ENCODE measurements at regions not wholly inside any gene's neighbourhood (a gene's known extent, or its start where the extent isn't known, plus 50 kb on each side); places are given as distances from the start of the nearest gene placed in this dataset.
"Not testable (repeated sequence)": the region's sequence is repeated elsewhere in the genome, so short reads cannot be mapped to it uniquely, and the experiment has no call there.

DNA sequence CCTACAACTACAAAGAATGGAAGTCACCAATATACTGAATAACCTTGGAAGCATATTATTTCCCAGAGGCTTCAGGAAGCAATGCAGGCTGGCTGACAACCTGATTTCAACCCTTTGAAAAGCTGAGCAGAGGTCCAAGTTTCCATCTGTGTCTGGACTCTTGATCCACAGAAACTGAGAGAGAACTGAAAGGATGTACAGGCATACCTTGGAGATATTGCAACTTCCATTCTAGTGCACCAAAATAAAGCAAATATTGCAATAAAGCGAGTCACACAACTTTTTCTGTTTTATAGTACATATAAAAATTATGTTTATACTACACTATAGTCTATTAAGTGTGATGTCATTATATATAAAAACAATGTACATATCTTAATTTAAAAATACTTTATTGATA, 85.3 kb downstream of the TYW3 start:
- no peaks in the 10 kb centered on the region for H3K27me3 Mint-ChIP-seq
- H3K36me3 Mint-ChIP-seq, result no peaks in the 10 kb centered on the region
- peaks cover 0 to 3% (median 2%) of the 10 kb centered on the region in 3 donors for H3K9me3 Mint-ChIP-seq
- no peak overlapping the region for H3K27ac Mint-ChIP-seq
- H3K4me3 Mint-ChIP-seq, result no peak overlapping the region
- no peaks in the 10 kb centered on the region for H3K4me1 Mint-ChIP-seq

GRCh38 chr1:74818661-74819456, 85.9 kb downstream of the TYW3 start:
- H3K9me3 Mint-ChIP-seq, result peaks cover 0 to 3% (median 2%) of the 10 kb centered on the region in 3 donors
- no peaks in the 10 kb centered on the region for H3K4me1 Mint-ChIP-seq
- no peaks in the 10 kb centered on the region for H3K36me3 Mint-ChIP-seq
- no peaks in the 10 kb centered on the region for H3K27me3 Mint-ChIP-seq
- no peak overlapping the region for H3K4me3 Mint-ChIP-seq
- H3K27ac Mint-ChIP-seq, result no peak overlapping the region

DNA sequence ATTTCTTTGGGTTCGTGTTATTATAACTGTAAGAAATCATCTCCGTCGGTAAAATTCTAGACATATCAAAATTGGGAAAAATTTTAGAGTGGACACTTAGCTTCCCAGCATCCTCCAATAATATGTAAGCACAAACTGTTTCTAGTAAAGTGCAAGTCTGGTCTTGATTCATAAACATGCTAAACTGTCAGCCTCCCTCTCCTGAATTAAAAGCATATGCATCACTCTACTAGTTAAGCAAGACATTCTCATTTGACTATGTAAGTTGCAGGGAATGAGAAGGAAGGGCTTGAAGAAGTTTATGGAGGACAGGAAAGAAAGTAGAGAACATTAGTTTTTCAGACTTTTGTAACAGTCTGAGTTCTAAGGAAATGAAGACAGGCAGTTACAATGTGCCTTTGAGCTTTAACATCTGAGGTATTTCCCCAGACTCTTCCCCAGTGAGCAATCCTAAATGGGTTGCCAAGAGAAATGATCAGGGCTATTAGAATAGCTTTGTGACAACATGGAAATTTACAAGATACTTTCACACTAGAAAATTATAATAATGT, 90.0 kb downstream of the TYW3 start:
- H3K27me3 Mint-ChIP-seq, result no peaks in the 10 kb centered on the region
- H3K4me1 Mint-ChIP-seq, result no peaks in the 10 kb centered on the region
- no peak overlapping the region for H3K4me3 Mint-ChIP-seq
- H3K36me3 Mint-ChIP-seq, result no peaks in the 10 kb centered on the region
- no peak overlapping the region for H3K27ac Mint-ChIP-seq
- H3K9me3 Mint-ChIP-seq, result no peaks in the 10 kb centered on the region

DNA sequence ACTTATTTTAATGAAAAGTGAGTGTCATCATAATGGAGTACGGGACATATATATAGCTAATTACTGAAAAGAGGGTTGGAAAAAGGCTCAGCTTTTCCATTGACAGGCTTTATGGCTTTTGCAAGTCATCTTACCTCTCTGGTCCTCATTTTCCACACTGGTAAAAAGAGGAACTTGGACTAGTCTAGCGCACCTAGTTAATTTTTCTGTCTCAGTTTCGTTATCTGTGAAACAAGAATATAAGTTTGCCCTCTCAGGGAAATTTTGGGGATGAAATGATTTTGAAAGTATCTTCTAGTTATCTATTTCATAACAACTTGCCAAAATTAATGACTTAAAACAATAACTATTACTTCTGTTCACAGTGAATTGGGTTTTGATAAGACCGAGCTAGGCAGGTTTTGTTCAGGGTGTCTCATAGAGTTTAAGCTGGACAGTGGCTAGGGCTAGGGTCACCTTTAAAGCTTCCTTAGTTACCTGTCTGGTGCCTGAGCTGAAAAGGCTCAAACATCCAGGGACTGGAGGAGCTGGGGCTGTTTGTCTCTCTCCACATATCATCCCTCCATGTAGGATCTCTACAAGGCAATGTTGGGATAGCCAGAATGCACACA, 91.7 kb downstream of the TYW3 start:
- H3K9me3 Mint-ChIP-seq, result no peaks in the 10 kb centered on the region
- H3K4me1 Mint-ChIP-seq, result no peaks in the 10 kb centered on the region
- H3K4me3 Mint-ChIP-seq, result no peak overlapping the region
- no peak overlapping the region for H3K27ac Mint-ChIP-seq
- H3K27me3 Mint-ChIP-seq, result no peaks in the 10 kb centered on the region
- no peaks in the 10 kb centered on the region for H3K36me3 Mint-ChIP-seq

- Mint-ChIP-seq H3K27me3 (peaks cover 4% of the 10 kb centered on the region), H3K4me3 (no peak overlapping the region), H3K27ac (no peak overlapping the region), H3K4me1 (no peaks in the 10 kb centered on the region), H3K36me3 (no peaks in the 10 kb centered on the region), H3K9me3 (no peaks in the 10 kb centered on the region)
Observed at GRCh38 chr1:74830766-74831165, 97.8 kb downstream of the TYW3 start.

GRCh38 chr1:74834261-74834660, 101.3 kb downstream of the TYW3 start:
- no peak overlapping the region for H3K4me3 Mint-ChIP-seq
- H3K27ac Mint-ChIP-seq, result no peak overlapping the region
- no peaks in the 10 kb centered on the region for H3K9me3 Mint-ChIP-seq

DNA sequence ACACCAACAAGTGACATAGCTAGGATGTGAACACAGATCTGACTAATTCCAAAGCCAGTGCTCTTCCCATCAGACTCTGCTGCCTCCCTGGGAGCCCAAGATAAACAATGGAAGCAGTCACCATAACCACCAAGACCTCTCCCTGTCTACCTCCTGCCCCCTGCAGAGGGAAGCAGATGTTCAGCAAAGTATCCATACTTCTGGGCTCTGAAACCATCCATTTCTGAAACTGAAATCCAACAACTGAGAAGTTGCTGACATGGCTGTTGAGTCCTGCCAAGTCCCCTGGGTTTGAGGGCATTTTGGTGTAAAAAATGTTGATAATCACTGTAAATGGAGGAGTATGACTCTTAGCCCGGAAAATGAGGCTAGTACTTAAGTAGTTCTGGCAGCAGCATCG, 102.1 kb downstream of the TYW3 start:
- H3K27me3 Mint-ChIP-seq, result peaks cover 4% of the 10 kb centered on the region
- H3K36me3 Mint-ChIP-seq, result no peaks in the 10 kb centered on the region
- no peak overlapping the region for H3K27ac Mint-ChIP-seq
- no peaks in the 10 kb centered on the region for H3K9me3 Mint-ChIP-seq
- no peak overlapping the region for H3K4me3 Mint-ChIP-seq
- no peaks in the 10 kb centered on the region for H3K4me1 Mint-ChIP-seq

More at GRCh38 chr1:74834261-74834660, 101.3 kb downstream of the TYW3 start:
- H3K27me3 Mint-ChIP-seq, result peaks cover 4% of the 10 kb centered on the region
- H3K4me1 Mint-ChIP-seq, result no peaks in the 10 kb centered on the region
- no peaks in the 10 kb centered on the region for H3K36me3 Mint-ChIP-seq

DNA sequence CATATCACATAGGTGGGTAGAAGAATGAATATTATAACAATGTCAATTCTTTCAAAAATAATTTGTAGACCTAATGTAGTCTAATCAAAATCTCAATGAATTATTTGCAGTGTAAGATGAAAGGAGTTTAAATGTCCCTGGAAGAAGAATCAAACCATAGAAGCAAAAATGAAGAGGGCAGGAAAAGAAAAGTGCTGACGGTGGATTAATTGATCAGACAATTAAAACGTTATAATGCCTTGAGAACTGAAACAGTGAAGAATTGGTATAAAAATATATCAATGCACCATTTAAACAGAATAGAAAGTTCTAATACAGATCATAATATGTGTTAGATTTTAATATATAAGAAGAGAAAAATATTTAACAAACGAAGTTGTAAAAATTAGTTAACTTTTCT, 109.8 kb downstream of the TYW3 start:
- Mint-ChIP-seq H3K27me3 (no peaks in the 10 kb centered on the region), H3K9me3 (no peaks in the 10 kb centered on the region), H3K4me1 (no peaks in the 10 kb centered on the region), H3K4me3 (no peak overlapping the region), H3K27ac (no peak overlapping the region), H3K36me3 (no peaks in the 10 kb centered on the region)

DNA sequence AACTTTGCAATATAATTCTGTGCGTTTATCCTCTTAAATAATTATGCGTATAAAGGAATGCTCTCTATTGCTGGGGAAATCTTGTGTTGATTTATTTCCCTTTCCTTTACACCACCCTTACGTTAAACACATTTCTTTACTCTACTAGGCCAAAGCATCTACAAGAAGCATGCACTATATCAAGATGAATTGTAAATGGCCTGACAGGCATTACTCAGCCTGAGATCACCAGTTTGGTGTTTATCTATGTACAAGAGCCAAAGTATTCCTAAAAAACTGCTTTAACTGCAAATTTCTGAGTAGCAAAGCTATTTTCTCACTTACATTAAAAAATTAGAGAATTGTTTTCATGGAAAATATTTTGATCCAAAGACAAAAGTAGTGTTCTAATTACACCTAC, 114.8 kb downstream of the TYW3 start:
- Mint-ChIP-seq H3K4me1 (no peaks in the 10 kb centered on the region), H3K36me3 (no peaks in the 10 kb centered on the region), H3K27me3 (no peaks in the 10 kb centered on the region), H3K9me3 (peaks cover 0 to 3% (median 0%) of the 10 kb centered on the region in 3 donors), H3K27ac (no peak overlapping the region), H3K4me3 (no peak overlapping the region)

DNA sequence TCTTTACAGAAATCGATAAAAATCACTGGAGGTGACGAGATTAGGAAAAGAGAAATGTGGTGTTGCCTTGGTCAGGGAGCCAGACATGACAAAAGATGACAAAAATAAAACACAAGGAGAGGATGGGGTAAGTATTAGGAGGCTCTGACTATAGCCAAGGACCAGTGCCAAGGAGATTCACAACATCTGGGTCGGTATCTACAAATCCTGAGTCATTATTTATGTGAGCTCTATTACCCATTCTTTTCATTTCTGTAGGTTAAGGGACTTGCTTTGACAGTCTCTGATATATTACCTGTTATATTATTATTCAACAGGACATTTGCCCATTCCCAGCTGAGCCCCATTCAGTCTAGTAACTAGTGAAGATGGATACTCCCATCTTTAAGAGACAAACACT, 120.8 kb downstream of the TYW3 start:
- H3K4me1 Mint-ChIP-seq, result peaks cover 0 to 6% (median 6%) of the 10 kb centered on the region in 3 donors
- no peaks in the 10 kb centered on the region for H3K36me3 Mint-ChIP-seq
- peaks cover 1% of the 10 kb centered on the region for H3K27me3 Mint-ChIP-seq
- peaks cover 0 to 5% (median 4%) of the 10 kb centered on the region in 3 donors for H3K9me3 Mint-ChIP-seq
- H3K27ac Mint-ChIP-seq, result no peak overlapping the region
- H3K4me3 Mint-ChIP-seq, result no peak overlapping the region

DNA sequence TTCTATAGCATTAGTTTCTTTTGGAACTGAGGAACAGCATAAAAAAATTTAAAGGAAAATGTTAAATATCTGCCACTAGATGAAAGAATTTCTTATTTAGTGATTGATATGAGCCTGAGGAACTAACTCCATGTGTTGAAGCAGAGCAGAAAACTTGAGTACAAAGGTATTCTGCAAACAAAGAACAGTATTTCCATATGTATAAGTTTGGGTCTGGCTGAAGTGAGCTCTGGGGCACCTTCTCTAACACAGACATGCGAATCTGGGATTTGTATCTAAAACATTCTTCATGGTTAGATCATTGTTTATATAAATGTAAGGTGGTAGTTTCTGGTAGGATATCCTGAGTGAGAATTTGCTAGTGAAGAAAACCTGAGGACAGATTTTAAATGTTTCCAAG, 123.2 kb downstream of the TYW3 start:
- H3K4me1 Mint-ChIP-seq, result peaks cover 0 to 6% (median 6%) of the 10 kb centered on the region in 3 donors
- H3K36me3 Mint-ChIP-seq, result no peaks in the 10 kb centered on the region
- no peak overlapping the region for H3K27ac Mint-ChIP-seq
- H3K9me3 Mint-ChIP-seq, result peaks cover 0 to 5% (median 2%) of the 10 kb centered on the region in 3 donors
- no peak overlapping the region for H3K4me3 Mint-ChIP-seq
- H3K27me3 Mint-ChIP-seq, result peaks cover 1% of the 10 kb centered on the region

- Mint-ChIP-seq H3K9me3 (peaks cover 0 to 5% (median 2%) of the 10 kb centered on the region in 3 donors), H3K4me3 (no peak overlapping the region), H3K4me1 (peaks cover 0 to 6% (median 6%) of the 10 kb centered on the region in 3 donors), H3K27me3 (peaks cover 1% of the 10 kb centered on the region), H3K27ac (no peak overlapping the region), H3K36me3 (no peaks in the 10 kb centered on the region)
Observed at GRCh38 chr1:74857676-74858075, 124.7 kb downstream of the TYW3 start.

DNA sequence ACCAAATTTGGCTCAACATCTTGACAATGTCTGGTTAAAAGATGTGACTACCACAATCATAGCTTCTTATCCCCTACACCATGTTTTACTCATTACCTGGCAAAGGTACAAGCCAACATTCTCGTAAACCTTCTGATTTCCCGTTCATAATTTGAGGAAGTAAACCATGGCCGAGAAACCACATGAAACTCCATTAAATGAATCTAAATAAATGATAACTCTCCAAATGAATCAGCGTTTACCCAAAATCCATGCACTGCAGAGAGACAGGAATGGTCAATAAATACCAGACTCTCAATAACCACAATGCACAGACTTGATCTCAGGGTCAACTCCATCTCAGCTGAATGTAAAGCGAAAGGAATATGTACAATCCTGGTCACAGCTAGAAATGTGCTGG, 125.2 kb downstream of the TYW3 start:
- peak overlapping the region in 3 of 4 donors; percentile 1 to 59 (median 16) for H3K4me3 Mint-ChIP-seq
- H3K36me3 Mint-ChIP-seq, result no peaks in the 10 kb centered on the region
- H3K9me3 Mint-ChIP-seq, result peaks cover 0 to 5% (median 2%) of the 10 kb centered on the region in 3 donors
- H3K27me3 Mint-ChIP-seq, result peaks cover 1% of the 10 kb centered on the region
- peaks cover 0 to 6% (median 6%) of the 10 kb centered on the region in 3 donors for H3K4me1 Mint-ChIP-seq
- H3K27ac Mint-ChIP-seq, result no peak overlapping the region

GRCh38 chr1:74861867-74862266, 128.9 kb downstream of the TYW3 start:
- Mint-ChIP-seq H3K27me3 (no peaks in the 10 kb centered on the region), H3K9me3 (peaks cover 3 to 13% (median 5%) of the 10 kb centered on the region in 3 donors), H3K4me3 (no peak overlapping the region), H3K27ac (no peak overlapping the region), H3K4me1 (peaks cover 0 to 6% (median 6%) of the 10 kb centered on the region in 3 donors), H3K36me3 (no peaks in the 10 kb centered on the region)

- Mint-ChIP-seq H3K4me1 (no peaks in the 10 kb centered on the region), H3K27me3 (no peaks in the 10 kb centered on the region), H3K36me3 (no peaks in the 10 kb centered on the region), H3K27ac (no peak overlapping the region), H3K9me3 (peaks cover 8 to 16% (median 13%) of the 10 kb centered on the region in 3 donors), H3K4me3 (no peak overlapping the region)
Observed at GRCh38 chr1:74869702-74870101, 136.8 kb downstream of the TYW3 start.

- H3K27ac Mint-ChIP-seq, H3K27me3 Mint-ChIP-seq, H3K4me3 Mint-ChIP-seq: not testable (repeated sequence)
Observed at GRCh38 chr1:74877366-74877765, 144.4 kb downstream of the TYW3 start.

More at GRCh38 chr1:74877366-74877765, 144.4 kb downstream of the TYW3 start:
- H3K9me3 Mint-ChIP-seq, H3K4me1 Mint-ChIP-seq, H3K36me3 Mint-ChIP-seq: not testable (repeated sequence)
